ENCODE measurements at regions not wholly inside any gene's neighbourhood (a gene's known extent, or its start where the extent isn't known, plus 50 kb on each side); places are given as distances from the start of the nearest gene placed in this dataset.

- TF ChIP-seq SRF (IDR thresholded peaks at IDR 0.05; ENCODE audit: low read depth) (no peak), CEBPB (IDR thresholded peaks at IDR 0.05; ENCODE audit: low read depth) (no peak)
- Histone ChIP-seq H3K27me3 (ENCODE audit: insufficient read depth, low read length) (no peaks in the 10 kb centered on the region), H3K9ac (ENCODE audit: low read length) (no peak overlapping the region), H3K27ac (ENCODE audit: low read depth, low read length) (no peak overlapping the region), H3K36me3 (ENCODE audit: control insufficient read depth in 1 of 2, insufficient read depth in 2 of 2, low read length in 2 of 2) (no peaks in the 10 kb centered on the region), H3K4me3 (replicated peaks in 1 of 2; ENCODE audit: low read depth in 1 of 2, low read length in 2 of 2) (no peak overlapping the region), H3K79me2 (ENCODE audit: insufficient read depth, low read length) (no peaks in the 10 kb centered on the region), H2AFZ (ENCODE audit: low read depth, low read length, poor library complexity, severe bottlenecking) (no peak overlapping the region), H3K4me2 (ENCODE audit: low read length) (no peak overlapping the region), H3K9me2 (ENCODE audit: insufficient read depth) (no peaks in the 10 kb centered on the region), H3K4me1 (ENCODE audit: control insufficient read depth in 1 of 2, insufficient read depth in 2 of 2, low read length in 2 of 2) (no peaks in the 10 kb centered on the region), H4K20me1 (ENCODE audit: insufficient read depth) (no peaks in the 10 kb centered on the region), H3K9me3 (ENCODE audit: control insufficient read depth in 1 of 2, insufficient read depth in 1 of 2, low read depth in 1 of 2, low read length in 2 of 2) (peaks cover 6 to 13% of the 10 kb centered on the region in 2 experiments; a peak in 2 of 4 replicates)
- intact Hi-C loops (cut with micrococcal nuclease), result no loop called here
- RAD21 ChIA-PET (ENCODE audit: low non-redundant PET in 1 of 2, low total read pairs in 2 of 2, uncharacterized antibody in 2 of 2, unreplicated experiment in 2 of 2), result no interaction called here
- ATAC-seq (no peak), DNase-seq (ENCODE audit: low read depth, low spot score) (no peak)
- no TSS peak for BruUV-seq (replicated peaks)
- CTCF ChIA-PET, result no interaction called here
- POLR2A ChIA-PET, result no interaction called here
Measured at GRCh38 chr9:103533318-103533717, 538.2 kb downstream of the CYLC2 start.

GRCh38 chr9:103537426-103537825 lies 542.3 kb downstream of the CYLC2 start:
- BruUV-seq (replicated peaks), result no TSS peak

More at GRCh38 chr9:103537426-103537825, 542.3 kb downstream of the CYLC2 start:
- H3K79me2 ChIP-seq (ENCODE audit: insufficient read depth, low read length), result no peaks in the 10 kb centered on the region
- ATAC-seq, result no peak
- ChIA-PET POLR2A (no interaction called here), CTCF (no interaction called here), RAD21 (ENCODE audit: low non-redundant PET in 1 of 2, low total read pairs in 2 of 2, uncharacterized antibody in 2 of 2, unreplicated experiment in 2 of 2) (no interaction called here)
- H3K9me2 ChIP-seq (ENCODE audit: insufficient read depth), result no peaks in the 10 kb centered on the region
- no peaks in the 10 kb centered on the region for H4K20me1 ChIP-seq (ENCODE audit: insufficient read depth)
- H3K27me3 ChIP-seq (ENCODE audit: insufficient read depth, low read length), result no peaks in the 10 kb centered on the region
- no peak overlapping the region for H2AFZ ChIP-seq (ENCODE audit: low read depth, low read length, poor library complexity, severe bottlenecking)
- no peak for DNase-seq (ENCODE audit: low read depth, low spot score)
- no peaks in the 10 kb centered on the region for H3K4me1 ChIP-seq (ENCODE audit: control insufficient read depth in 1 of 2, insufficient read depth in 2 of 2, low read length in 2 of 2)
- H3K9me3 ChIP-seq (ENCODE audit: control insufficient read depth in 1 of 2, insufficient read depth in 1 of 2, low read depth in 1 of 2, low read length in 2 of 2), result peaks cover 6 to 16% of the 10 kb centered on the region in 2 experiments; a peak in 2 of 4 replicates
- no peak overlapping the region for H3K4me2 ChIP-seq (ENCODE audit: low read length)
- H3K36me3 ChIP-seq (ENCODE audit: control insufficient read depth in 1 of 2, insufficient read depth in 2 of 2, low read length in 2 of 2), result no peaks in the 10 kb centered on the region
- intact Hi-C loops (cut with micrococcal nuclease), result no loop called here
- no peak overlapping the region for H3K27ac ChIP-seq (ENCODE audit: low read depth, low read length)
- no peak overlapping the region for H3K4me3 ChIP-seq (replicated peaks in 1 of 2; ENCODE audit: low read depth in 1 of 2, low read length in 2 of 2)
- no peak for TF ChIP-seq ZBTB33 (IDR thresholded peaks at IDR 0.05; ENCODE audit: extremely low read depth, insufficient replicate concordance, low read length)
- no peak for TF ChIP-seq YY1 (IDR thresholded peaks at IDR 0.05; ENCODE audit: extremely low read depth, insufficient replicate concordance, low read depth, low read length)
- no peak for TF ChIP-seq ELF1 (IDR thresholded peaks at IDR 0.05; ENCODE audit: borderline replicate concordance, low read depth)
- no peak for TF ChIP-seq SRF (IDR thresholded peaks at IDR 0.05; ENCODE audit: low read depth)
- no peak for TF ChIP-seq EGR1 (IDR thresholded peaks at IDR 0.05; ENCODE audit: low read depth)
- no peak for TF ChIP-seq CBX3 (IDR thresholded peaks at IDR 0.05; ENCODE audit: low read depth)
- no peak for TF ChIP-seq FOSL1 (IDR thresholded peaks at IDR 0.05; ENCODE audit: low read depth)
- H3K9ac ChIP-seq (ENCODE audit: low read length), result no peak overlapping the region
